ENCODE measurements at regions not wholly inside any gene's neighbourhood (a gene's known extent, or its start where the extent isn't known, plus 50 kb on each side); places are given as distances from the start of the nearest gene placed in this dataset.
A peak's percentile ranks its signal among the peaks of the same experiment; 100 is the strongest.

DNA sequence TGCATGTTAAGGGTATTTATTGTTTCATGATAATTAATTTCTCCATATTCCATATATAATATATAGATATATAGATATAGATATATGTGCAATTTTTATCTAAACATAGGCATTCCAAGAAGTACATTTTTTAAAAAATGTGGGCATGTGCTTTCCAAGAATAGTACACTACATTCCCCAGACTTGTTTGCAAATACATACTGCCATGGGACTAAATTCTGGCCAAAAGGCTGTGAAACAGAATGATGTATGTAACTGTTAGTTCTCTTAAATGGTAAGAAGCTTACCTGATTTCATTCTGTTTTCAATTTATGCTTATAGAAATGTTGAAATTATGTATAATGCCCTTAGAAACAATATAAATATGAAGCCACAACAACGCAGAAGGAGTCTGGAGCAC is 503.2 kb upstream of the SPRY2 start:
- Histone ChIP-seq H3K9ac (ENCODE audit: low read length in 5 of 5) (no peak overlapping the region), H3K27me3 (ENCODE audit: control insufficient read depth in 5 of 5, insufficient read depth in 4 of 5, low read length in 5 of 5) (no peaks in the 10 kb centered on the region), H3K36me3 (ENCODE audit: control insufficient read depth in 5 of 5, insufficient read depth in 5 of 5, low read length in 5 of 5) (no peaks in the 10 kb centered on the region), H3K4me1 (ENCODE audit: control insufficient read depth in 5 of 5, insufficient read depth in 5 of 5, low read length in 5 of 5) (peaks cover 0 to 2% (median 0%) of the 10 kb centered on the region in 5 donors), H3K9me3 (ENCODE audit: control insufficient read depth in 5 of 5, low read length in 5 of 5) (no peaks in the 10 kb centered on the region), H3K27ac (ENCODE audit: low read depth, low read length) (no peak overlapping the region), H3K4me3 (ENCODE audit: low read depth in 1 of 5, low read length in 5 of 5) (no peak overlapping the region)

DNA sequence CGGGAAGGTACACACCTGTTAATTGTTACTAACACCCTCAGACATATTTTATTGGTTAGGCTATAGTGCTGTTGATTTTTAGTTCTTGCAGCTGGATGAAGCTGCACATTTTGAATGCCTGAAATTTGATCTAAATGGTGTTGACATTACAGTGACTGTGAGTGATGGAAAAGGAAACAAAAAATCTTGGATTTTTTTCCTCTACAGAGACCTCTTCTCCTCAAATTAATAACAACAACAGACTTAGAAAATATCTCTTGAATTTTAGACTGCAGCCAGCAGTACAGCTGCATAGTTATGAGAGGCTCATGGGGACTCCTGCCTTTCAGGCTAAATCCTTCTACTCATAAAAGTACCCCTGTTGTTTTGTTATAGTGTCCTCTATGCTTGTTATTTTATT is 500.5 kb upstream of the SPRY2 start:
- H3K36me3 ChIP-seq (ENCODE audit: control insufficient read depth in 5 of 5, insufficient read depth in 5 of 5, low read length in 5 of 5) = no peaks in the 10 kb centered on the region
- H3K27me3 ChIP-seq (ENCODE audit: control insufficient read depth in 5 of 5, insufficient read depth in 4 of 5, low read length in 5 of 5) = no peaks in the 10 kb centered on the region
- peaks cover 0 to 2% (median 0%) of the 10 kb centered on the region in 5 donors for H3K4me1 ChIP-seq (ENCODE audit: control insufficient read depth in 5 of 5, insufficient read depth in 5 of 5, low read length in 5 of 5)
- peaks cover 0 to 6% (median 5%) of the 10 kb centered on the region in 5 donors for H3K9me3 ChIP-seq (ENCODE audit: control insufficient read depth in 5 of 5, low read length in 5 of 5)
- H3K9ac ChIP-seq (ENCODE audit: low read length in 5 of 5) = no peak overlapping the region
- no peak overlapping the region for H3K27ac ChIP-seq (ENCODE audit: low read depth, low read length)
- H3K4me3 ChIP-seq (ENCODE audit: low read depth in 1 of 5, low read length in 5 of 5) = no peak overlapping the region

DNA sequence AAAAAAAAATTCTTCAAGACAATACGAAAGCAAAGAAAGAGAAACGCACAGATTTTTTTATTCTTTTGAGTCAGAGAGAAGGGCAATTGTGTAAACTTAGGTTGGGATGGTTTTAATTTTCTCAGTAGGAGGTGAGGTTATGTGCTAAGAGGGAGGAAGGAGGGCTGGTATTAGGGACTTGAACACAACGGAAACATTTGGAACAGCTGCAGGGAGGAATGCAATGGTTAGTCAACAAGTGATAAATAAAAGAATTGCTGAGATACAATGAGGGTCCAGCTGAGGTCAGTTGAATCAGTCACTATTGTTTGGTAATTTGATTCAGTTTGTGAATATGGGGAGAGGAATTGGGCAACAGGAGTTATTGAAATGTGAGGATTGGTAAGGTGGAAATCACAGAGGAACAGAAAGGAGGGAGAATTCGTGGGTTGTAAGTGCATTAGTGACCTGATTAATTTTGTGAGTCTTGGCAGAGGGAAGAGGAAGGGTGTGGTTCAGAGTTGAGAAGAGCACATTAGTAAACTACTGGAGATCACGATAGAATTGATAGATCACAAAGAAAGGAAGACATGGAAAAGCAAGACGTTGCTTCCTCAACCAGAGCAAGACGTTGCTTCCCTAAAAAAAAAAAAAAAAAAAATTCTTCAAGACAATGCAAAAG is 499.5 kb upstream of the SPRY2 start:
- no peak overlapping the region for H3K27ac ChIP-seq (ENCODE audit: low read depth, low read length)
- peaks cover 0 to 8% (median 6%) of the 10 kb centered on the region in 5 donors for H3K9me3 ChIP-seq (ENCODE audit: control insufficient read depth in 5 of 5, low read length in 5 of 5)
- no peaks in the 10 kb centered on the region for H3K36me3 ChIP-seq (ENCODE audit: control insufficient read depth in 5 of 5, insufficient read depth in 5 of 5, low read length in 5 of 5)
- H3K4me3 ChIP-seq (ENCODE audit: low read depth in 1 of 5, low read length in 5 of 5) = no peak overlapping the region
- no peak overlapping the region for H3K9ac ChIP-seq (ENCODE audit: low read length in 5 of 5)
- H3K27me3 ChIP-seq (ENCODE audit: control insufficient read depth in 5 of 5, insufficient read depth in 4 of 5, low read length in 5 of 5) = no peaks in the 10 kb centered on the region
- peaks cover 0 to 2% (median 0%) of the 10 kb centered on the region in 5 donors for H3K4me1 ChIP-seq (ENCODE audit: control insufficient read depth in 5 of 5, insufficient read depth in 5 of 5, low read length in 5 of 5)

DNA sequence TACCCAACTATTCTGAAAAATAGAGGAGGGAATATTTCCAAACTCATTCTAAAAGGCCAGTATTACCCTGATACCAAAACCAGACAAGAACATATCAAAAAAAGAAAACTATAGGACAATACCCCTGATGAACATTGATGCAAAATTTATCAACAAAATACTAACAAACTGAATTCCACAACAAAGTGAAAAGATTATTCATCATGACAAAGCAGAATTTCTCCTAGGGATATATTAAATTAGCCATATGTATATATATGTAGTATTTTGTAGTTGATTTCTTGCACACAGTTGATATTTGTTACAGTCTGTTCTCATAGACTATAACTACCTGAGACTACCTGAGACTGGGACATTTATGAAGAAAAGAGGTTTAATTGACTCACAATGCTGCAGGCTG is 495.0 kb upstream of the SPRY2 start:
- H3K9me3 ChIP-seq (ENCODE audit: control insufficient read depth in 5 of 5, low read length in 5 of 5) = peaks cover 2 to 18% (median 16%) of the 10 kb centered on the region in 5 donors
- H3K27ac ChIP-seq (ENCODE audit: low read depth, low read length) = no peak overlapping the region
- H3K36me3 ChIP-seq (ENCODE audit: control insufficient read depth in 5 of 5, insufficient read depth in 5 of 5, low read length in 5 of 5) = no peaks in the 10 kb centered on the region
- H3K9ac ChIP-seq (ENCODE audit: low read length in 5 of 5) = no peak overlapping the region
- H3K27me3 ChIP-seq (ENCODE audit: control insufficient read depth in 5 of 5, insufficient read depth in 4 of 5, low read length in 5 of 5) = no peaks in the 10 kb centered on the region
- H3K4me1 ChIP-seq (ENCODE audit: control insufficient read depth in 5 of 5, insufficient read depth in 5 of 5, low read length in 5 of 5) = no peaks in the 10 kb centered on the region
- H3K4me3 ChIP-seq (ENCODE audit: low read depth in 1 of 5, low read length in 5 of 5) = no peak overlapping the region

DNA sequence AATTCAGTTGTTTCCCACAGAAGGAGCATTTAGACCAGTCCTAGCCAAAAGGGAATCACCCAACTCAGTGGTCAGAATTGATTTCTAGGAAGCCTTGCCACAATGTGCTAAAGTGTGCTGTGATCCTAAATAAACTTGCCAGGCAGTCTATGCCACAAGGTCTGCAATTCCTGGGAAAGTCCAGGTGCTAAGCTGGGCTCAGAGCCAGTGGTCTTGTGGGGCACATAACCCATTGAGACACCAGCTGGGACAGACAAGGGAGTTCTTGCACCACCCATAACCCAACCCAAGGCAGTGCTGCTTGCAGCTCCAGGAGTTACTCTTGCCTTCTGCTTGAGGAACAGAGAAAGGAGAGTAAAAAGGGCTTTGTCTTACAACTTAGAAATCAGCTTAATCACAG is 489.5 kb upstream of the SPRY2 start:
- no peaks in the 10 kb centered on the region for H3K27me3 ChIP-seq (ENCODE audit: control insufficient read depth in 5 of 5, insufficient read depth in 4 of 5, low read length in 5 of 5)
- no peak overlapping the region for H3K4me3 ChIP-seq (ENCODE audit: low read depth in 1 of 5, low read length in 5 of 5)
- peaks cover 7 to 24% (median 13%) of the 10 kb centered on the region in 5 donors for H3K9me3 ChIP-seq (ENCODE audit: control insufficient read depth in 5 of 5, low read length in 5 of 5)
- H3K27ac ChIP-seq (ENCODE audit: low read depth, low read length) = no peak overlapping the region
- peaks cover 0 to 6% (median 0%) of the 10 kb centered on the region in 5 donors for H3K36me3 ChIP-seq (ENCODE audit: control insufficient read depth in 5 of 5, insufficient read depth in 5 of 5, low read length in 5 of 5)
- no peak overlapping the region for H3K9ac ChIP-seq (ENCODE audit: low read length in 5 of 5)
- H3K4me1 ChIP-seq (ENCODE audit: control insufficient read depth in 5 of 5, insufficient read depth in 5 of 5, low read length in 5 of 5) = no peaks in the 10 kb centered on the region

DNA sequence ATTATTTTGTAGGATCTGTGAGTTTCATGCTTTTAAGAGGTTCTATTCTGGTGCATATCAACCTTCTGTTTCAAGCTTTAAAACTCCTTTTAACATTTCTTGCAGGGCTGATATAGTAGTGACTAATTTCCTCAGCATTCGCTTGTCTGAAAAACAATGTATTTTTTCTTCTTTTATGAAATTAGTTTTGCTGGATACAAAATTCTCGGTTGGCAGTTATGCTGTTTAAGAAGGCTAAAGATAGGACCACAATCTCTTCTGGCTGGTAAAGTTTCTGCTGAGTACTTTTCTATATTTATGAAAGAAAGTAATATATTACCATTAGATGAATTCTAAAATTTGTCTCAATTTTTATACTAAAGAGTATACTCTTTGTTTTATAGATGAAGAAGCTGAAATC is 487.8 kb upstream of the SPRY2 start:
- Histone ChIP-seq H3K9ac (ENCODE audit: low read length in 5 of 5) (no peak overlapping the region), H3K9me3 (ENCODE audit: control insufficient read depth in 5 of 5, low read length in 5 of 5) (peaks cover 6 to 16% (median 7%) of the 10 kb centered on the region in 5 donors), H3K27ac (ENCODE audit: low read depth, low read length) (no peak overlapping the region), H3K36me3 (ENCODE audit: control insufficient read depth in 5 of 5, insufficient read depth in 5 of 5, low read length in 5 of 5) (peaks cover 0 to 6% (median 0%) of the 10 kb centered on the region in 5 donors), H3K4me3 (ENCODE audit: low read depth in 1 of 5, low read length in 5 of 5) (no peak overlapping the region), H3K27me3 (ENCODE audit: control insufficient read depth in 5 of 5, insufficient read depth in 4 of 5, low read length in 5 of 5) (no peaks in the 10 kb centered on the region), H3K4me1 (ENCODE audit: control insufficient read depth in 5 of 5, insufficient read depth in 5 of 5, low read length in 5 of 5) (peaks cover 0 to 5% (median 4%) of the 10 kb centered on the region in 5 donors)

DNA sequence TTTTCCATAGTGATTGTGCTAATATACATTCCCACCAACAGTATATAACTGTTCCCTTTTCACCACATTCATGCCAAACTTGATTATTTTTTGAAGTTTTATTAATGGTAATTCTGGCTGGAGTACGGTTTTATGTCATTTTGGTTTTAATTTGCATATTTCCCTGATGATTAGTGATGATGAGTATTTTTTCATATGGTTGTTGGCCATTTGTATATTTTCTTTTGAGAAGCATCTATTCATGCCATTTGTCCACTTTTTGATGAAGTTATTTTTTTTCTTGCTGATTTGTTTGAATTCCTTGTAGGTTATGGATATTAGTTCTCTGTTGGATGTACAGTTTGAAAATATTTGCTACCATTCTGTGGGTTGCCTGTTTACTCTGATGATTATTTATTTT is 484.4 kb upstream of the SPRY2 start:
- Histone ChIP-seq H3K9me3 (ENCODE audit: control insufficient read depth in 5 of 5, low read length in 5 of 5) (peaks cover 4 to 13% (median 7%) of the 10 kb centered on the region in 5 donors), H3K27me3 (ENCODE audit: control insufficient read depth in 5 of 5, insufficient read depth in 4 of 5, low read length in 5 of 5) (no peaks in the 10 kb centered on the region), H3K9ac (ENCODE audit: low read length in 5 of 5) (no peak overlapping the region), H3K36me3 (ENCODE audit: control insufficient read depth in 5 of 5, insufficient read depth in 5 of 5, low read length in 5 of 5) (peaks cover 0 to 6% (median 0%) of the 10 kb centered on the region in 5 donors), H3K4me1 (ENCODE audit: control insufficient read depth in 5 of 5, insufficient read depth in 5 of 5, low read length in 5 of 5) (peaks cover 0 to 13% (median 4%) of the 10 kb centered on the region in 5 donors), H3K27ac (ENCODE audit: low read depth, low read length) (no peak overlapping the region), H3K4me3 (ENCODE audit: low read depth in 1 of 5, low read length in 5 of 5) (no peak overlapping the region)

DNA sequence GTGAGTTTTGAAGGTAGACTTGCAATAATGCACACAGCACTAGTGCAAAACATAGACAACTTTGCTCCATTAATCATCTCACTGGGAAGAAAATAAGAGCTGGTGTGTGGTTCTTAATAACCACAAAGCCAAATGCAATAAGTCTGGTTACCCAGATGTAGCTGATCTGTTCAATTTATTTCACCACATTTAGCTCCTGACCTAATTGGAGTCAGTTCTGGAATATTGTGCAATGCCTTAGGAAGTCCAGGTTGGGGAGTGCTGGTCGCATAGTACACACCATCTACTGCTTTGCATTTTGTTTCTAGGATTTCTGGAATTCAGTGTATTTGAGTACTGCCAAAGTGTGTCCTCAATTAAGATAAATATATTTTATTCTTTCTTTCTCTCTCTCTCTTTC is 483.3 kb upstream of the SPRY2 start:
- H3K4me3 ChIP-seq (ENCODE audit: low read depth in 1 of 5, low read length in 5 of 5) = peak overlapping the region in 1 of 5 donors; percentile 30
- H3K9me3 ChIP-seq (ENCODE audit: control insufficient read depth in 5 of 5, low read length in 5 of 5) = peaks cover 2 to 8% (median 6%) of the 10 kb centered on the region in 5 donors
- H3K36me3 ChIP-seq (ENCODE audit: control insufficient read depth in 5 of 5, insufficient read depth in 5 of 5, low read length in 5 of 5) = peaks cover 0 to 6% (median 0%) of the 10 kb centered on the region in 5 donors
- no peak overlapping the region for H3K27ac ChIP-seq (ENCODE audit: low read depth, low read length)
- H3K27me3 ChIP-seq (ENCODE audit: control insufficient read depth in 5 of 5, insufficient read depth in 4 of 5, low read length in 5 of 5) = no peaks in the 10 kb centered on the region
- peaks cover 0 to 13% (median 4%) of the 10 kb centered on the region in 5 donors for H3K4me1 ChIP-seq (ENCODE audit: control insufficient read depth in 5 of 5, insufficient read depth in 5 of 5, low read length in 5 of 5)
- no peak overlapping the region for H3K9ac ChIP-seq (ENCODE audit: low read length in 5 of 5)

DNA sequence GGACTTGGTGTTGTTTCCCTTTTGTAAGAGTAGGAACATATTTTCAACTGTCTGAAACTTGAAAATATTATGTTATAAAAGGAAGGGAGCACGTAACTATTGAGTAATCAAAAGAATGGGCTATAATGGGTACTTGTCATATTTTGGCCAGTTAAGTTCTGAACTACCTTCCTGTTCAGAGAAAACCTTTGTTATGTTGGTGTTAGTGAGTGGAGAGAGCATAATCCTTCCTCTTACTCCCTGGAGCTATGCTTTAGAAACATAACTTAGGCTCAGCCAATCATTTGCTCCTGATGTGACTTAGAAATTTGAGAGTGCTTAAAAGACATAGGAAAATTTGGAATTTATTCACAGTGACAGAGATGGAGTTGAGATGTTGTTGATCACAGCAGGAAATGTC is 482.5 kb upstream of the SPRY2 start:
- H3K27ac ChIP-seq (ENCODE audit: low read depth, low read length) = no peak overlapping the region
- H3K9me3 ChIP-seq (ENCODE audit: control insufficient read depth in 5 of 5, low read length in 5 of 5) = peaks cover 0 to 5% (median 4%) of the 10 kb centered on the region in 5 donors
- H3K27me3 ChIP-seq (ENCODE audit: control insufficient read depth in 5 of 5, insufficient read depth in 4 of 5, low read length in 5 of 5) = no peaks in the 10 kb centered on the region
- H3K36me3 ChIP-seq (ENCODE audit: control insufficient read depth in 5 of 5, insufficient read depth in 5 of 5, low read length in 5 of 5) = peaks cover 0 to 4% (median 0%) of the 10 kb centered on the region in 5 donors
- H3K4me3 ChIP-seq (ENCODE audit: low read depth in 1 of 5, low read length in 5 of 5) = no peak overlapping the region
- H3K9ac ChIP-seq (ENCODE audit: low read length in 5 of 5) = no peak overlapping the region
- peaks cover 0 to 13% (median 4%) of the 10 kb centered on the region in 5 donors for H3K4me1 ChIP-seq (ENCODE audit: control insufficient read depth in 5 of 5, insufficient read depth in 5 of 5, low read length in 5 of 5)

DNA sequence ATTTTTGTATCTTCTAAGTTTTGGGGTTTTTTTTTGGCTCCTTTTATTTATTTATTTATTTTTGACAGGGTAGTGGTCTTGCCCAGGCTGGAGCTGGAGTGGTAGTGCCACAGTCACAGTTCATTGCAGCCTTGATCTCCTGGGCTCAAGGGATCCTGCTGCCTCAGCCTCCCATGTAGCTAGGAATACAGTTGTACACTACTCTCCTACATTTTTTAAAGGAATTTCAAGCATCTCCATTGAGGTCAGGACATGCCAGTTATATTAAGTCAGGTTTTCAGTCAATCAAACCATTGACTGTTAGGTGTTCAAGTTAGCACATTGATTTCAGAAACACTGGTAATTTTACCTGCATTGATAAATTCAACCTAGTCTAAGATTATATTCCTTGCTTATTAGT is 480.5 kb upstream of the SPRY2 start:
- no peaks in the 10 kb centered on the region for H3K27me3 ChIP-seq (ENCODE audit: control insufficient read depth in 5 of 5, insufficient read depth in 4 of 5, low read length in 5 of 5)
- H3K36me3 ChIP-seq (ENCODE audit: control insufficient read depth in 5 of 5, insufficient read depth in 5 of 5, low read length in 5 of 5) = no peaks in the 10 kb centered on the region
- no peak overlapping the region for H3K27ac ChIP-seq (ENCODE audit: low read depth, low read length)
- peaks cover 0 to 13% (median 4%) of the 10 kb centered on the region in 5 donors for H3K4me1 ChIP-seq (ENCODE audit: control insufficient read depth in 5 of 5, insufficient read depth in 5 of 5, low read length in 5 of 5)
- peaks cover 0 to 8% (median 2%) of the 10 kb centered on the region in 5 donors for H3K9me3 ChIP-seq (ENCODE audit: control insufficient read depth in 5 of 5, low read length in 5 of 5)
- no peak overlapping the region for H3K4me3 ChIP-seq (ENCODE audit: low read depth in 1 of 5, low read length in 5 of 5)
- no peak overlapping the region for H3K9ac ChIP-seq (ENCODE audit: low read length in 5 of 5)
